ENCODE measurements at regions not wholly inside any gene's neighbourhood (a gene's known extent, or its start where the extent isn't known, plus 50 kb on each side); places are given as distances from the start of the nearest gene placed in this dataset.

GRCh38 chr7:86942995-86943394 lies 116.5 kb downstream of the ELAPOR2 start:
- DNase-seq: peak; percentile 42

- no peak for DNase-seq
Observed at GRCh38 chr7:86942081-86942480, 117.4 kb downstream of the ELAPOR2 start.

DNA sequence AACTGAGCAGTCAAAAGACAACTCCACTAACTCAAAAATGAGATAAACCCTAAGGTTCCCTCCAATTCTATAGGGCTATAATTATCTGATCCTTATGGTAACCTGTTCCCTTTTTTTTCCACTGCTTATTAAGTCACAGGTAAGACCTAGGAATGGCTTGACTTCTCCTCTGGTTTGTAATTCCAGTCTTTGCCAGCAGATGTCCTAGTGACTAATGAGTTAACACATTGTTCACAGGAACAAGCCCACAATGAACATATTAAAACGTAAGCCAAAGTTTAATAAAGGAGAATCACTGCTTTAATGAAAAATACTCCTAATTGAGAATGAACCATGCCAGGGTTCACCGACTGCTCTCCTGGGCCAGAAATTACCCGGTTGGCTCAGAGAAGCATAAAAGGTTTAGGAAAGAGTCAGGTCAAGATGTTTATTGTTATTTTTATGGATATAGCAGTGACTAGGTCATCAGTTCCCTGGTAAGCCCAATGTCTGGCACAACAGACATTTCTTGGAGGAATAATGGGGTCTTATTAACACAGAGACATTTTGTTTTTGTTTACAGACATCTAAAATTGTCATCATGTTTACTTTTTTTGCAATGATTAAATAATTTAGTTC lies 120.1 kb downstream of the ELAPOR2 start:
- DNase-seq: peak; percentile 92

- no peak for DNase-seq
Observed at GRCh38 chr7:86937363-86937878, 122.0 kb downstream of the ELAPOR2 start.

DNA sequence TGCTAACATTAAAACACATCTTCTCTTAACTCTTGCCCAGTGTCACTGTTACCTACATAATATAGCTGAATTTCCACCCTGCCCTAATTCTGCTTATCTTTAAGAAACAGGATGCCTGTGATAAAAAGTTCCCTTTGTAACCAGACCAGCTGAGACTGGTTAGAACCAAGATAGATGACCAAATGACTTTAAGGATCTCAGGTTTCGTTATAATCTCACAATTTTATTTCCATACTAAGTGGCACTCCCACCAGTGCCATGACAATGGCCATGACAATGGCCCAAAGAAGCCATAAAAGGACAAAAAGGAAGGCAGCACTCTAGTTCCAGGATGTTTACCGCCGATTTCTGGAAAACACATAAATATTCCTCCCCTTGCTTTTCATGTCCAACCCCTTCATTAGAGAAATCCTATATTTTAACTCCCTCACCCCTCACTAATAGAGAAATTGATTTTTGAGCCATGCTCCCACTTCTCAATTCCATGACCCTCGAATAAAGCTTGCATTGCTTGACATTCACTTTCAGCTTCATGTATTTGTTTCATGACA lies 126.1 kb downstream of the ELAPOR2 start:
- peak; percentile 98 for DNase-seq

GRCh38 chr7:86932038-86932512 lies 127.4 kb downstream of the ELAPOR2 start:
- DNase-seq: peak; percentile 65

DNA sequence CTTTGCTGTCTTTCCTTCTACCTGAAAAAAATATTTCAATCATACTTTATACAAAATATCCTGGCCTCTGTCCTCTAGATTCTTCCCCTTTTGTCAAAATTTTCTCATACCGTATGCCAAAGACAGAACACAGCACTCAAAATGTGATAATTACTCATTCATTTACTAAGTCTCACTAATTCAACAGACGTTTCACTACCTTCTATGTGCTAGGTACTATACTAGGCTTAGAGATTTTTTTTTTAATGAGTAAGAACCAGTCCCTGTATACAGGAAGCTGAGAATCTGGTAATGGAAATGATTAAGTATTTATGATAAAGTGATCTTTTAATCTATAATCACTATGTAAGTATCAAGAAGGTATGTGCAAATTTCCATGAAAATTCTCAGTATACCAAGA lies 128.0 kb downstream of the ELAPOR2 start:
- no peak for DNase-seq

DNA sequence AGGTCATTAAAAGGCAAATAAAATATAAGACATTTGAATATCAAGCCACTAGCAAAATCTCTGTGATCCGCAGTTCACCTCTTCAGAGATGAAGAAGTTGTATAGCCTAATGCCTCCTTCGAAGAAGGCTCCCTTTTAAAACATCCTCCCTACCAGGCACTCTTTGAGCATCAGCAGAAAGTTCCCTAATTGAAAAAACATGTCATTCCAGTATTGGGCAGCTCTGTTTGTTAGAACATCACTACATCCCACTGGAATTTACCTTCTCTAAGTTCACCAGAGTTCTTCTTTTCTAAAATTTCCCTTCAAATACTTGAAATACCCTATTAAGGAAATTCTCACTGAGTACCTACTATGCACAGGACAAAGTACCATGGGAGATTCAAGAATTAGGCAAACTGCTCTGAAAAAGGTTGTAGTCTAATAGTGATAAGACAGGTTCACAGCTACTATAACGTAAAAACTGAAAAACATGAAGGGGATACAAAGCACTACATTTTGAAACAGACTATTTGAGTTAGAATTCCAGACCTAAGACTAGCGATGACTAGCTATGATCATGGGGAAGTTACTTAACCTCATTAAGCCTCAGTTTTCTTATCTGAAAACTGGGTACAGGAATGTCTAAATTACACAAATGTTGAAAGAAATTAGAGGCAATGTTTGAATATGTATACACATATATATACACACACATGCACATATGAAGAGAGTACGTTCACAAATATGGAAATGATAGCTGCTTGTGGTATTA lies 128.7 kb downstream of the ELAPOR2 start:
- DNase-seq: peak; percentile 47

DNA sequence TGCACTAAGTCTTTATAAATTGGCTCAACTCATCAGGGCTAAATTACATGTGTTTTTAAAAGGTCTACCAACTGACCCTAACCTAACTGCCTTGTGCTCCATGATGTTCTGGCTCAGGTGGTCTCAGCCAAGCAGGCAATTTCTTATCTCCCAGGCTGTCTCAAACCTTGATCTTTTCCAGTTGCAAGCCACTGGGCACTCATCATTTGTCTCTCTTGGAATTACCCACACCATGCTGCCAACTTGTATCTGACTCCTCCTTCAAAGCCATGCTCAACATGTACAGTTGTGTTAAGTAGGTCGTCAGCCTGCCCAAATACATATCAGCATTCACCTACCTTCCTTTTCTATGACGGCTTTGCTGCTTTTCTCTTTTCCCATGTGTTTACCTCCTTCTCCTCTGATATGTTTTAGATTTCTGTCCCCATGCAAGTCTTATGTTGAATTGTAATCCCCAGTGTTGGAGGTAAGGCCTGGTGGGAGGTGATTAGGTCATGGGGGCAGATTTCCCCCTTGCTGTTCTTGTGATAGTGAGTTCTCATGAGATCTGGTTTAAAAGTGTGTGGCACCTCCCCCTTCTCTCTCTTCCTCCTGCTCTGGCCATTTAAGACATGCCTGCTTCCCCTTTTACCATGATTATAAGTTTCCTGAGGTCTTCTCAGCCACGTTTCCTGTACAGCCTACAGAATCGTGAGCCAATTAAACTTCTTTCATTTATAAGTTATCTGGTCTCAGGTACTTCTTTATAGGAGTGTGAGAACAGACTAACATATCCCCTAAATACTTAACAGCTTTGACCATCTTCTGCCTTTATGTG lies 130.0 kb downstream of the ELAPOR2 start:
- DNase-seq: peak; percentile 94

DNA sequence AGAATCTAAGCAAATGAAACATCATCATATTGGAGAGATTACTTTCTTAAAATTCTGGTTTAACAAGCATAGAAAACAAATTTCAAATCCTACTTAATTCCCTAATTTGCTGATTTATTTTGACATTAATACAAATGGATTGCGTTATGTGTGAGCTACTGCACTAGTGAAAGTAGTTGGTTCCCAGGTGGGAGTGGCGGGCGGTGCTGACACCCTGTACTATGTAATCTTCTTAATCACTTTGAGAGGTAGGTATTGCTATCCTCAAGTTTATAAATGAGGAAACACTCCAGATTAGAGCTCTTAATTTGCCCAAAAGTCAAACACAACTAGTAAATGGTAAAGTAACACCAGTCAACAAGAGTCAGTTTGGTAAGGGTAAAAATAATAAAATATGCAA lies 131.1 kb downstream of the ELAPOR2 start:
- DNase-seq: peak; percentile 53

- DNase-seq: peak; percentile 87
Observed at GRCh38 chr7:86926732-86927131, 132.7 kb downstream of the ELAPOR2 start.

DNA sequence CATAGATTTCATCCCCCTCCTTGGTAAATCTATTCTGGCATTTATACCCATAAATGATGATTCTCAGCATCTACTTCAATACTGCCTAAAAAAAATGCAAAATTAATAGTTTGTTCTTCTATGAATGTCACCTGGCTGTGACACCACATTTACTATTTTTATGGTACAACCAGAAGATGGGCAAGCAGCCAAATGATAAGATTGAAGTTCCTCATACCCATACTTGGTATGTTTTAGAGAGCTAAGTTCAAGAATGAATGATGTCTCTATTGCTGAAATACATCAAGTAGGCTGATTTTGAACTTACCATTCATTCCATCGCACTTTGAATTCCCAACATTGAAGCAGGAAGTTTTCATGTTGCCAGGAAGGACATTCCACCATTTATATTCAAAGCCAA lies 134.2 kb downstream of the ELAPOR2 start:
- DNase-seq: peak; percentile 87

- no peak for DNase-seq
Observed at GRCh38 chr7:86923527-86923926, 135.9 kb downstream of the ELAPOR2 start.

DNA sequence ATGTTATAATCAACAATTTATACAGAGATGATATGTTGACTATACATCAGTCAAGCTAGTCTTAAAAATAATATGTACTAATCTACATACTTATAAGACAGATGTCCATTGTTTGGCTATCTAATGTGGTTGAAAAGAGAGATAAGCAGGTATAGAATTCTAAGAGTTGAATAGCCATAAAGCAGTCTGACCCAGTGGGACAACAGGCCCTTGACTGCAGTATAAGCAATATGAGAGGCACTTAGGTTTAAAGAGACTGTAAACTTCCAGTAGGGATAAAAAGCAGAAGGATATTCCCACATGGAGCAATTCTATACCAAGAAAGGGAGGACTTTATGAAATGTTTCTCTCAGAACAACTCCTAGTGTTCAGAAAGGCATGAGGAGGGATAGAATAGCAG lies 139.3 kb downstream of the ELAPOR2 start:
- DNase-seq: peak; percentile 35

GRCh38 chr7:86918245-86918644 lies 141.2 kb downstream of the ELAPOR2 start:
- DNase-seq: no peak

DNA sequence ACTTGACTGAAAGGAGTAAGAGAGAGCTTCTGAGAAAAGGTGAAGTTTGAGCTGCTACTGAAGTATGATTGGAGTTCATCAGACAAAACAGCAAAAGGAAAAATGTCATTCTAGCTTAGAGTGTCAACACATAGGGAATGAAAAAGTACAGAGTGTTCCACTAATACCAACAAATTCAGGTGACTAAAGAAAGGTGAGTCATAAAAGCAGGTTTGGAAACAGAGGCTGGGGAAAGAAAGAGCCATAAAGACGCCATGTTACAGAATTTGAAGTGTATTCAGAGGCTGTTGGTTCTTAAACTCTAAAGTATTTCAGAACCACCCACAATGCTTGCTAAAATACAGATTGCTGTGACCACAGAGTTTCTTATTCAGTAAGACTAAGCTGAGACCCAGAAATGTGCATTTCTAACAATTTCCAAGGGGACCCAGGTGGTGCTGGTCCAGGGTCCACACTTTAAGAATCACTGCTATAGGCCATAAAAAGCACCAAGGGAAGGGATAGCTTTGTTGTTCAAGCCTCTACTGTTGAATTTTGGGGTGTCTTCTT lies 143.1 kb downstream of the ELAPOR2 start:
- DNase-seq: no peak

- DNase-seq: peak; percentile 78
Observed at GRCh38 chr7:86914551-86914950, 144.9 kb downstream of the ELAPOR2 start.

Measured in OCI-M1 (cell line).